Skeletal muscle tissue (tissue), 3 donors: ENCODE measurements at regions not wholly inside any gene's neighbourhood (a gene's known extent, or its start where the extent isn't known, plus 50 kb on each side); places are given as distances from the start of the nearest gene placed in this dataset.
"Not testable (repeated sequence)": the region's sequence is repeated elsewhere in the genome, so short reads cannot be mapped to it uniquely, and the experiment has no call there.

Source experiments
- H3K27ac ChIP-seq: one replicate; pipeline ENCODE4 v1.7.0; 2013; ENCODE audit warnings: mild to moderate bottlenecking, low read depth, low read length, inconsistent platforms
- H3K27me3 ChIP-seq, 3 donors: one replicate each; pipeline ENCODE4 v1.7.0; 2013; ENCODE audit warnings: low read length in 3 of 3; ENCODE audit not compliant: control insufficient read depth in 3 of 3, insufficient read depth in 3 of 3
- H3K36me3 ChIP-seq, 3 donors: one replicate each; pipeline ENCODE4 v1.7.0; 2013; ENCODE audit warnings: low read length in 3 of 3; ENCODE audit not compliant: control insufficient read depth in 3 of 3, insufficient read depth in 3 of 3
- H3K4me1 ChIP-seq, 3 donors: one replicate each; pipeline ENCODE4 v1.7.0; 2013; ENCODE audit warnings: low read length in 3 of 3, mild to moderate bottlenecking in 3 of 3; ENCODE audit not compliant: control insufficient read depth in 3 of 3, insufficient read depth in 3 of 3
- H3K4me3 ChIP-seq, 3 donors: one replicate each; pipeline ENCODE4 v1.7.0; 2013; ENCODE audit warnings: low read length in 3 of 3
- H3K9ac ChIP-seq, 3 donors: one replicate each; pipeline ENCODE4 v1.7.0; 2013; ENCODE audit warnings: low read length in 3 of 3, mild to moderate bottlenecking in 3 of 3, moderate library complexity in 2 of 3, low read depth in 1 of 3
- H3K9me3 ChIP-seq, 3 donors: one replicate each; pipeline ENCODE4 v1.7.0; 2013; ENCODE audit warnings: low read length in 3 of 3; ENCODE audit not compliant: control insufficient read depth in 3 of 3
- donor health status: Osteomylitis.

DNA sequence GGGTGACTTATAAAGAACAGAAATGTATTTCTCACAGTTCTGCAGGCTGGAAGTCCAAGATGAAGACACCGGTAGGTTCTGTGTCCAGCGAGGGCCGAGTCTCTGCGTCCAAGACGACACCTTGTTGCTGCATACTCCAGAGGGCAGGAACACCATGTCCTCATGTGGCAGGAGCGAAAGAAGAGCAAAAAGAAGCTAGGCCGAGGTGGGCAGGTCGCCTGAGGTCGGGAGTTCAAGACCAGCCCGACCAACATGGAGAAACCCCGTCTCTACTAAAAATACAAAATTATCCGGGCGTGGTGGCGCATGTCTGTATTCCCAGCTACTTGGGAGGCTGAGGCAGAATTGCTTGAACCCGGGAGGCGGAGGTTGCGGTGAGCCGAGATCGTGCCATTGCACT, 483.6 kb downstream of the EIPR1 start:
- not testable (repeated sequence) for H3K27me3 ChIP-seq, H3K36me3 ChIP-seq, H3K9me3 ChIP-seq, H3K4me1 ChIP-seq, H3K27ac ChIP-seq, H3K4me3 ChIP-seq, H3K9ac ChIP-seq

DNA sequence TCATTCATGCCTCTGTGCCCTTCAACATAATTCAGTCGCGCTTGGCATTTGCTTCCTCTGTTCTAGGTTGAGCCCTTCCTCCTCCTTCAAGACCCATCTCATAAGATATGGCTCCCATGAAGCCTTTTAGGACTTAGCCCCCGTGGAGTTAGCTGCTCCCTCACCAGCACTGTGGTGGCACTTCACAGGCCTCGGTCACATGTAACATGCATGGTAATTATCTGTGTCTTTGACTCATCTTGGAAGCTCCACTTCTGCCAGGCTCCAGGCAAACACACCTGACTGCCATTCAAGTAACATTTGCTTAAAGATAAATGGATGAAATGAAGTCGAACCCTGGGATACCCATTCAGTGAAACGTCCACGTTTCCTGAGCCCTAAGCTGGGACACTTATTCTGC, 484.7 kb downstream of the EIPR1 start:
- no peaks in the 10 kb centered on the region for H3K9me3 ChIP-seq

DNA sequence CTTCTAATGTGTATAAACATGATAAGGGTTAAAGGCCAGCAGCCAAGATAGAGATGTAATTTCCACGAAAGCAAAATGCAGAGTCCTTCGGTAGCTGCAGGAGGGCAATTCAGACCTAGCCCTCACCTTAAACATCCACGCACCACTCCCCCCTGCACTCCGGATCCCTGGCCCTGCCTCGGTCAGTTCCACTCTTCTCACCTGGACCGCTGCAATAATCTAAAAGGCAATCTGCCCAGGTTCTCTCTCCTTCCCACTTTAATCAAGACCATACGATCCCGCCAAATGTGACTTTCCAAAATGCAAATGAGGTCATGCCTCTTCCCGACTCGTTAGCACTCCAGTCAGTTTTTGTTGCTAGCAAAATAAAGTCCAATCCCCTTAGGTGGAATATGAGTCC, 485.2 kb downstream of the EIPR1 start:
- no peaks in the 10 kb centered on the region for H3K27me3 ChIP-seq
- no peaks in the 10 kb centered on the region for H3K9me3 ChIP-seq
- no peak overlapping the region for H3K4me3 ChIP-seq
- no peaks in the 10 kb centered on the region for H3K36me3 ChIP-seq
- no peak overlapping the region for H3K9ac ChIP-seq
- no peaks in the 10 kb centered on the region for H3K4me1 ChIP-seq
- no peak overlapping the region for H3K27ac ChIP-seq

More for the DNA sequence above, 484.7 kb downstream of the EIPR1 start:
- Histone ChIP-seq H3K27ac (no peak overlapping the region), H3K9ac (no peak overlapping the region), H3K4me3 (no peak overlapping the region), H3K27me3 (no peaks in the 10 kb centered on the region), H3K4me1 (no peaks in the 10 kb centered on the region), H3K36me3 (no peaks in the 10 kb centered on the region)

DNA sequence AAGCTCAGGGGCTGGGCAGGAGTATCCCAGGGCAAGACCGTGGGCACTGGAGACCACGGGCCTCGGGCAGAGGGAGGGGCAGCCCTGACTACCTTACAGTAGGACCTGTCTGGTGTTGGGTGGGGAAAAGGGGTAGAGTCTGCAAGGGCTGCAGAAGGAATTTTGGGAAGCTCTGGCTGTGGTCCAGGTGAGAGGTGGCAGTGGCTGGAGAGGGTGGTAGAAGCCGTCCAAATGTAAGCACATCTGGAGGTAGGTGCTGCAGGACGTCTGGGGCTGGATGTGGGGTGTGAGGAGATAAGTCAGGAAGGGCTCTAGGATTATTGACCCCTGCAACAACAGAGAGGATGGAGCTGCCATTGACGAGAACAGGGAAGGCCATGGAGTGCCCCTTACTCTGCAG, 486.7 kb downstream of the EIPR1 start:
- Histone ChIP-seq H3K4me1 (no peaks in the 10 kb centered on the region), H3K9ac (no peak overlapping the region), H3K36me3 (no peaks in the 10 kb centered on the region), H3K27me3 (peaks cover 0 to 2% (median 0%) of the 10 kb centered on the region in 3 donors), H3K27ac (no peak overlapping the region), H3K9me3 (no peaks in the 10 kb centered on the region), H3K4me3 (no peak overlapping the region)

DNA sequence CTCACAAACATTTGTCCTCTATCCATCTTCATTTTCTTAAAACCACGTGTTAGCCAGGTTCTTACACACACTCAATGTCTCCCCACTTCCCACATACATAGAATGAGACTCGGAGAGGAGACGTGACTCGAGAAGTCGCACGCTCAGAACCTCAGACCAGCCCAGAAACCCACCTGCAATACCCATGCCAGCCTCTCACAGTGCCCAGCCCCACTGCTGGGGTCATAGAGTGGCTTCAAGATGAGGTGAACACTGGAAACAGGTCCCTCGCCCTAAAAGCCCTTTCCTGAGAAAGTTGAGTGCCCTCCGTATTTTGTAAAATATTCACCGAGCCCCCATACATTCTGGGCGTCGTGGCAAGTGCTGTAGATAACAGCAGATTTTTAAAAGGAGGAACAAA, 487.4 kb downstream of the EIPR1 start:
- Histone ChIP-seq H3K9me3 (no peaks in the 10 kb centered on the region), H3K9ac (no peak overlapping the region), H3K36me3 (no peaks in the 10 kb centered on the region), H3K4me3 (no peak overlapping the region), H3K4me1 (no peaks in the 10 kb centered on the region), H3K27ac (no peak overlapping the region), H3K27me3 (peaks cover 0 to 2% (median 0%) of the 10 kb centered on the region in 3 donors)

DNA sequence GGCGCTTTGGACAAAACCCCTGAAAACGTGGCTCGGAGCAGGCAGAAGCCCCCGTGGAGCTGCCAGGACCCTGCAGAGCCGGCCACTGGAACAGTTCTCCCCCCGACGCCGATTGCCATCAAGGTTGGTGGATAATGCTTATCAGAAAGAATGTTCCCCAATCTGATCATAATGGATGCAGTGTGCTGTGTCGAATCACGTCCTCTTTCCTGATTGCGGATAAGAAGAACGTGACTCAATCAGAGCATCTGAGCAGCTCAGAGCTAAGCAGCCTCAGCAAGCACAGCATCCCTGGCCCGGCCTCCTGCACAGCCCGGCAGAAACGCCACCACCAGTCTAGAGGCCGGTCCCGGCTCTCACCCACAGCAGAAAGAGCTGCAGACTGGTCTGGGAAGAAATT, 488.0 kb downstream of the EIPR1 start:
- H3K9me3 ChIP-seq = no peaks in the 10 kb centered on the region
- no peak overlapping the region for H3K4me3 ChIP-seq
- no peaks in the 10 kb centered on the region for H3K36me3 ChIP-seq
- H3K9ac ChIP-seq = no peak overlapping the region
- H3K27me3 ChIP-seq = peaks cover 0 to 2% (median 0%) of the 10 kb centered on the region in 3 donors
- no peak overlapping the region for H3K27ac ChIP-seq
- H3K4me1 ChIP-seq = no peaks in the 10 kb centered on the region

DNA sequence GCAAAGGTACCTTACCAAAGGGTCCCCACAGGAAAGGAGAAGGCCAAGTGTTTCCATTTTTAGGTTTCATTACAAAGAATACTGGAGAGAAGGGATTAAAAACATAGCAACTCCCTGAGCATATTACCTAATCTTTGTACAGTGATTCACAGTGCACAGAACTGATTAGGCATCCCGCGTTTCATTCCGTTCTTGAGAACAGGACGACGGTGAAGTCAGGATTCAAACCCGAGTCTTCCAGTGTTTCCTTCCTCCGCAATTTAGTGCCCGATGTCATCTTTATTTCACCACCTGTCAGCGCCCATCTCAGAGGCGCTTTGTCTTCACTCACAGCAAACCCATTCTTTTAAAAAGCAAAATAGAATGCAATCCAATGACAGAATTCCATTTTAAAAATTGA, 488.5 kb downstream of the EIPR1 start:
- Histone ChIP-seq H3K27me3 (peaks cover 0 to 2% (median 0%) of the 10 kb centered on the region in 3 donors), H3K36me3 (no peaks in the 10 kb centered on the region), H3K4me1 (no peaks in the 10 kb centered on the region), H3K9me3 (no peaks in the 10 kb centered on the region), H3K4me3 (no peak overlapping the region), H3K9ac (no peak overlapping the region), H3K27ac (no peak overlapping the region)

DNA sequence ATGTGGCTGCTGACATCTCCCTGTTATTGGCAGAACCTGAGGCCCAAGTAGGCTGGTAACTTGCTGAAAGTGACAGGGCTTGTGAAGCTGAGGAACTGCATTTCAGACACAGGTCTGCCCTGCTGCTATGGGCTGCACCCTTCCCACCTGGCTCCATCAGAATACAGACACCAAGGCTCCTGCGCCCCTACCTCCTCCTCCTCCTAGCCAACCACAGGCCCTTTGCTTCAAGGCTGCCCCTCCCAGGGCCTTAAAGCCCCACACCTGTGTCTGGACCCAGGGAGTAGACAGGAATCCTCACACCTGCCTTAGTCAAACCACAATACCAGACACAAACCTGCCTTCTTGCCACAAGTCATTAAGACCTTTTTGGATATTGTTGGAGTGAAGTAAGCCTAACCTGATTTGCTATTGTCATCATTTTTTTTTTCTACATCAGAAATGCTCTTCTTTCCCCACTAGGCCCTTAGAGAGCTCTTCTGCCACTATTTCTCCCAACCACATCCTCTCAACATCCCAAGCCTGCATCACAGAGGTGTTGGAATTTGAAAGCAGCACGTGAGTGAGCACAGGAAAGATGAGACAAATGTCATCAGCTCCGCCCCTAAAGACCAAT, 489.7 kb downstream of the EIPR1 start:
- Histone ChIP-seq H3K27ac (no peak overlapping the region), H3K9me3 (no peaks in the 10 kb centered on the region), H3K4me1 (no peaks in the 10 kb centered on the region), H3K36me3 (no peaks in the 10 kb centered on the region), H3K27me3 (peaks cover 0 to 2% (median 0%) of the 10 kb centered on the region in 3 donors), H3K4me3 (no peak overlapping the region), H3K9ac (no peak overlapping the region)

DNA sequence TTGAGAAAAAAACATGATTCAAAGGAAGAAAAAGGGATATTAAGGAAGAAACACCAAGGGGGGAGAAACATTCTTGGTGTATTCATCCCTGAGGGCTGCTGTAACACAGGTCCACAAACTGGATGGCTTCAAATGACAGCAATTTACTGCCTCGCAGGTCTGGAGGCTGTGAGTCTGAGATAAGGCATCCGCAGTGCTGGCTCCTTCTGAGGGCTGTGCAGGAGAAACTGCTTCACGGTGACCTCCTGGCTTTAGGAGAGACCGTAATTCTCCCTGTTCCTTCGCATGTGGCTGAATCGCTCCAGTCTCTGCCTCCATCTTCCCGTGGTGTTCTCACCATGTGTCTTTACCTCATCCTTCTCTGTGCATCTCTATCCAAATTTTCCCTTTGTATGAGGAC, 490.7 kb downstream of the EIPR1 start:
- no peaks in the 10 kb centered on the region for H3K4me1 ChIP-seq
- H3K9ac ChIP-seq = no peak overlapping the region
- H3K4me3 ChIP-seq = no peak overlapping the region
- H3K27ac ChIP-seq = no peak overlapping the region
- H3K9me3 ChIP-seq = no peaks in the 10 kb centered on the region
- H3K36me3 ChIP-seq = no peaks in the 10 kb centered on the region
- H3K27me3 ChIP-seq = peaks cover 0 to 2% (median 0%) of the 10 kb centered on the region in 3 donors

DNA sequence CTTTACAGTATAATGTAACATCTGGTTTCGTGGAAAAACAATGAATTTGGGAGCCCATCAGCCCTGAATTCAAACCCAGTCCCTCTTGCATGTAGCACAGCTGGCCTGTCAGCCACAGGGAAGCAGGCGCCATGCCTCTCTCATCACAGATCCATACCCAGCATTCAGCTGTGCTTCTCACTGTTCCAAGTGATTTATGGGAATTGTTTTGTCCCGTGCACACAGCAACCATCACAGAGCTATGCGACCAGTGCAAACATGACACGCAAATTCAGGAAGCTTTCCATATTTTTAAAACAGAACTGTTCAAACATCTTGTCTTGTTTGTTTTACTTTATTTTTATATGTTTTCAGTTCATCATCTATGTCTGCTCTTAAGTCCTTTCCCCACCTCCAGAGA, 496.1 kb downstream of the EIPR1 start:
- no peak overlapping the region for H3K4me3 ChIP-seq
- H3K4me1 ChIP-seq = peaks cover 0 to 3% (median 0%) of the 10 kb centered on the region in 3 donors
- no peaks in the 10 kb centered on the region for H3K27me3 ChIP-seq
- no peaks in the 10 kb centered on the region for H3K9me3 ChIP-seq
- H3K36me3 ChIP-seq = no peaks in the 10 kb centered on the region
- H3K27ac ChIP-seq = no peak overlapping the region
- H3K9ac ChIP-seq = no peak overlapping the region
